Erythroblast (primary cell): ENCODE measurements at regions not wholly inside any gene's neighbourhood (a gene's known extent, or its start where the extent isn't known, plus 50 kb on each side); places are given as distances from the start of the nearest gene placed in this dataset.

Source experiments
- GATA1 ChIP-seq: IDR thresholded peaks from 2 replicates; pipeline ENCODE4 v1.6.1; 2011; ENCODE audit warnings: low read depth, mild to moderate bottlenecking, control low read depth, low read length, moderate library complexity
- POLR2A ChIP-seq: IDR thresholded peaks from 2 replicates; pipeline ENCODE4 v1.6.1; 2011; ENCODE audit warnings: mild to moderate bottlenecking, low read length

DNA sequence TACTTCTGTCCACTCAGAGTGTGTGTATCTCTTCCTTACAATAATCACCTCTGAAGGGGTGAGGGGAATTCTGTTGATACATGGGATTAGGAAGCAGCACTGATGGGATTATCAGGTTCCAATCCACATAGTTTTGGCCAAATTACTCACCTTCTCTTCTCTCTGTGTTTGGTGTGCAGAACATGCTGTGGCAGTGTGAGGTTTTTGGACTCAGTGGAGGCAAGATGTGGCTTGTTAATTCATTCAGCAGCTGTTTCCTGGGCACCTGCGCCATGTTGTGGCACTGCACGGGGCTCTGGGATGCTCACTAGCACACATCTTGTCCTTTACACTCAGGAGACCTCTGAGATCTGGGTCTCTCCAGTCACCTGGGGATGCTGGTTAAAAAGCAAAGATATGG is 350.3 kb upstream of the HS6ST1 start:
- TF ChIP-seq POLR2A = no peak
- TF ChIP-seq GATA1 = no peak
